Panc1 (cell line): ENCODE measurements at regions not wholly inside any gene's neighbourhood (a gene's known extent, or its start where the extent isn't known, plus 50 kb on each side); places are given as distances from the start of the nearest gene placed in this dataset.

ENCODE experiments used
- TF ChIP-seq, protein P1 (sequence below): fragments of 450-650 bp; IDR thresholded peaks from 2 replicates; pipeline ENCODE4 v1.5.1; 2017; ENCODE audit warnings: mild to moderate bottlenecking
- TF ChIP-seq, protein P2 (sequence below), 2 experiments: IDR thresholded peaks; 2 replicates each; pipeline ENCODE4 v1.6.1; 2011 to 2012; ENCODE audit warnings: low read depth in 2 of 2, control low read depth in 1 of 2, low read length in 1 of 2, mild to moderate bottlenecking in 1 of 2, moderate library complexity in 1 of 2; ENCODE audit not compliant: insufficient read depth in 1 of 2

- TF ChIP-seq, protein P1, sequence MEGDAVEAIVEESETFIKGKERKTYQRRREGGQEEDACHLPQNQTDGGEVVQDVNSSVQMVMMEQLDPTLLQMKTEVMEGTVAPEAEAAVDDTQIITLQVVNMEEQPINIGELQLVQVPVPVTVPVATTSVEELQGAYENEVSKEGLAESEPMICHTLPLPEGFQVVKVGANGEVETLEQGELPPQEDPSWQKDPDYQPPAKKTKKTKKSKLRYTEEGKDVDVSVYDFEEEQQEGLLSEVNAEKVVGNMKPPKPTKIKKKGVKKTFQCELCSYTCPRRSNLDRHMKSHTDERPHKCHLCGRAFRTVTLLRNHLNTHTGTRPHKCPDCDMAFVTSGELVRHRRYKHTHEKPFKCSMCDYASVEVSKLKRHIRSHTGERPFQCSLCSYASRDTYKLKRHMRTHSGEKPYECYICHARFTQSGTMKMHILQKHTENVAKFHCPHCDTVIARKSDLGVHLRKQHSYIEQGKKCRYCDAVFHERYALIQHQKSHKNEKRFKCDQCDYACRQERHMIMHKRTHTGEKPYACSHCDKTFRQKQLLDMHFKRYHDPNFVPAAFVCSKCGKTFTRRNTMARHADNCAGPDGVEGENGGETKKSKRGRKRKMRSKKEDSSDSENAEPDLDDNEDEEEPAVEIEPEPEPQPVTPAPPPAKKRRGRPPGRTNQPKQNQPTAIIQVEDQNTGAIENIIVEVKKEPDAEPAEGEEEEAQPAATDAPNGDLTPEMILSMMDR: no peak
- TF ChIP-seq, protein P2, sequence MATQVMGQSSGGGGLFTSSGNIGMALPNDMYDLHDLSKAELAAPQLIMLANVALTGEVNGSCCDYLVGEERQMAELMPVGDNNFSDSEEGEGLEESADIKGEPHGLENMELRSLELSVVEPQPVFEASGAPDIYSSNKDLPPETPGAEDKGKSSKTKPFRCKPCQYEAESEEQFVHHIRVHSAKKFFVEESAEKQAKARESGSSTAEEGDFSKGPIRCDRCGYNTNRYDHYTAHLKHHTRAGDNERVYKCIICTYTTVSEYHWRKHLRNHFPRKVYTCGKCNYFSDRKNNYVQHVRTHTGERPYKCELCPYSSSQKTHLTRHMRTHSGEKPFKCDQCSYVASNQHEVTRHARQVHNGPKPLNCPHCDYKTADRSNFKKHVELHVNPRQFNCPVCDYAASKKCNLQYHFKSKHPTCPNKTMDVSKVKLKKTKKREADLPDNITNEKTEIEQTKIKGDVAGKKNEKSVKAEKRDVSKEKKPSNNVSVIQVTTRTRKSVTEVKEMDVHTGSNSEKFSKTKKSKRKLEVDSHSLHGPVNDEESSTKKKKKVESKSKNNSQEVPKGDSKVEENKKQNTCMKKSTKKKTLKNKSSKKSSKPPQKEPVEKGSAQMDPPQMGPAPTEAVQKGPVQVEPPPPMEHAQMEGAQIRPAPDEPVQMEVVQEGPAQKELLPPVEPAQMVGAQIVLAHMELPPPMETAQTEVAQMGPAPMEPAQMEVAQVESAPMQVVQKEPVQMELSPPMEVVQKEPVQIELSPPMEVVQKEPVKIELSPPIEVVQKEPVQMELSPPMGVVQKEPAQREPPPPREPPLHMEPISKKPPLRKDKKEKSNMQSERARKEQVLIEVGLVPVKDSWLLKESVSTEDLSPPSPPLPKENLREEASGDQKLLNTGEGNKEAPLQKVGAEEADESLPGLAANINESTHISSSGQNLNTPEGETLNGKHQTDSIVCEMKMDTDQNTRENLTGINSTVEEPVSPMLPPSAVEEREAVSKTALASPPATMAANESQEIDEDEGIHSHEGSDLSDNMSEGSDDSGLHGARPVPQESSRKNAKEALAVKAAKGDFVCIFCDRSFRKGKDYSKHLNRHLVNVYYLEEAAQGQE (IDR thresholded peaks at IDR 0.05; ENCODE audit: insufficient read depth in 1 of 2, low read depth in 2 of 2, low read length in 1 of 2): no peak
These were observed 178.9 kb upstream of the TMEM106B start for GRCh38 chr7:12032146-12032545.
